ENCODE measurements at regions not wholly inside any gene's neighbourhood (a gene's known extent, or its start where the extent isn't known, plus 50 kb on each side); places are given as distances from the start of the nearest gene placed in this dataset.

DNA sequence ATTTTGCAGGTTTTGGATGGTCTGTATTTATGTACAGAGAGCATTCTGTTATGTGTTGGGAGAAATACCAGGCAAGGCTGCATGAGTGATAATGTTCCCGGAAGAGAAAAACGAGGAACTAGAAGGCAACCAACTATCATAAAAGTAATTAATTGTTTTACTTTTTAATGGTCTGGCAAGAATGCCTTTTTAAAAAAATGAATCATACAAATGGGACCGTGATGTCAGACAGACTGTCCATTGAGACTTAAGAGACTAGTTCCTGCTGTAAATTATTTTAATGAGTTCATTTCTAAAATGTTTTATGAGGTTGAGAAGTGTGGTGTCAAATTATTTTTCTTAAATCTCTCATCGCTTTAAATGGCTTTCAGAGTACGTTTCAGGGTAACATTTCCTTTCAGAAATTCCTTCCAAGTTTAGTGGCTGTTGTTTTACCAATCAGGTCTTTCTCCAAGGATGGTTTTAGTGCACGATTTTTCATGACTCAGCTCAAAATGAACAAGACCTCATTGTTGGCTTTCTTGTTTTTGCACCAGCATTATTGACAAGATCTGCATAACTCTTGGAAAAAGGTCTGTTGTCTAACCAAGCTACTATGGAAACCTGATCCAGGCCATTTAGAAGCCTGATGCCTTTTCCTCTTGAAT is 86.1 kb upstream of the ARHGAP5 start:
- peak overlapping the region; percentile 54 to 56; a peak in 3 of 4 replicates for H3K27ac ChIP-seq (ENCODE audit: low read depth in 2 of 2, low read length in 1 of 2)
- no peaks in the 10 kb centered on the region for H3K79me2 ChIP-seq (ENCODE audit: insufficient read depth)
- no peaks in the 10 kb centered on the region for H3K9me2 ChIP-seq
- H3K27me3 ChIP-seq (ENCODE audit: insufficient read depth), result no peaks in the 10 kb centered on the region
- no peaks in the 10 kb centered on the region for H3K36me3 ChIP-seq (replicated peaks in 1 of 2; ENCODE audit: control insufficient read depth in 1 of 2, insufficient read depth in 2 of 2, low read length in 1 of 2)
- H4K20me1 ChIP-seq (ENCODE audit: insufficient read depth), result no peaks in the 10 kb centered on the region
- H2AFZ ChIP-seq (ENCODE audit: low read depth), result no peak overlapping the region
- peaks cover 5% of the 10 kb centered on the region for H3F3A ChIP-seq (replicated peaks; ENCODE audit: insufficient read depth)
- H3K4me2 ChIP-seq, result no peak overlapping the region
- peaks cover 6 to 24% of the 10 kb centered on the region in 2 experiments; a peak in 3 of 4 replicates for H3K4me1 ChIP-seq (ENCODE audit: control insufficient read depth in 1 of 2, insufficient read depth in 2 of 2, low read depth in 1 of 2, low read length in 1 of 2)
- H3K9ac ChIP-seq, result no peak overlapping the region
- ChIA-PET POLR2A (no interaction called here), CTCF (no interaction called here)
- DNase-seq, result no peak
- no peaks in the 10 kb centered on the region for H3K9me3 ChIP-seq
- TF ChIP-seq RFX5 (IDR thresholded peaks at IDR 0.05; ENCODE audit: low read length) (no peak), RAD21 (IDR thresholded peaks at IDR 0.05; ENCODE audit: low read length) (no peak), EP300 (IDR thresholded peaks at IDR 0.05; ENCODE audit: borderline replicate concordance in 1 of 2, low read depth in 1 of 2, low read length in 1 of 2) (no peak), GABPA (IDR thresholded peaks at IDR 0.05; ENCODE audit: low read depth) (no peak), TCF12 (IDR thresholded peaks at IDR 0.05) (no peak)
- TF ChIP-seq, protein P1, sequence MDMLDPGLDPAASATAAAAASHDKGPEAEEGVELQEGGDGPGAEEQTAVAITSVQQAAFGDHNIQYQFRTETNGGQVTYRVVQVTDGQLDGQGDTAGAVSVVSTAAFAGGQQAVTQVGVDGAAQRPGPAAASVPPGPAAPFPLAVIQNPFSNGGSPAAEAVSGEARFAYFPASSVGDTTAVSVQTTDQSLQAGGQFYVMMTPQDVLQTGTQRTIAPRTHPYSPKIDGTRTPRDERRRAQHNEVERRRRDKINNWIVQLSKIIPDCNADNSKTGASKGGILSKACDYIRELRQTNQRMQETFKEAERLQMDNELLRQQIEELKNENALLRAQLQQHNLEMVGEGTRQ (IDR thresholded peaks at IDR 0.05; ENCODE audit: borderline replicate concordance, low read depth, low read length), result no peak
- TF ChIP-seq, protein P2, sequence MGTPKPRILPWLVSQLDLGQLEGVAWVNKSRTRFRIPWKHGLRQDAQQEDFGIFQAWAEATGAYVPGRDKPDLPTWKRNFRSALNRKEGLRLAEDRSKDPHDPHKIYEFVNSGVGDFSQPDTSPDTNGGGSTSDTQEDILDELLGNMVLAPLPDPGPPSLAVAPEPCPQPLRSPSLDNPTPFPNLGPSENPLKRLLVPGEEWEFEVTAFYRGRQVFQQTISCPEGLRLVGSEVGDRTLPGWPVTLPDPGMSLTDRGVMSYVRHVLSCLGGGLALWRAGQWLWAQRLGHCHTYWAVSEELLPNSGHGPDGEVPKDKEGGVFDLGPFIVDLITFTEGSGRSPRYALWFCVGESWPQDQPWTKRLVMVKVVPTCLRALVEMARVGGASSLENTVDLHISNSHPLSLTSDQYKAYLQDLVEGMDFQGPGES (IDR thresholded peaks at IDR 0.05; ENCODE audit: low read depth, low read length), result no peak
- H3K4me3 ChIP-seq (ENCODE audit: low read depth in 2 of 2, low read length in 1 of 2), result no peak overlapping the region
- 52% methylated on average over 6 of the region's 6 CpGs for WGBS (ENCODE audit: low lambda C conversion rate)

DNA sequence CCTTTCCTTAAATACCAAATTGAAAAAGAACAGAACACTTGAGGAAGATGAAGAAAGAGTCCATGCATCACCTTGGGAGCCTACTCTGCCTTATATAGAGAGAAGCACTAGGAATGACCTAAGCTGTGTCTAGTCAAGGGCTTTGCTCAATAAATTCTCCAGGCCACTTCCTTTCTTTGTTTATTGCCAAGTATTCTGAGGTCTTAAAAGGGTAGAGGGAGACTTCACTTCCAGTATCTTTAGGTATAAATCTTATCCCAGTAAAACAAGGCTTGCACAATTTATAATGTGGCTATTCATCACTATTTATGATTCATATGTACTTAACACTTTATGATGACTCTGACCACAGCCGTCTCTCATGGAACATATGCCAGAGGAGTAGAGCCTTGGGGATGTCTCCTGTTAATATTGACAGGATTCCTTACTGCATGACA is 85.1 kb upstream of the ARHGAP5 start:
- no peaks in the 10 kb centered on the region for H3K27me3 ChIP-seq (ENCODE audit: insufficient read depth)
- H3K36me3 ChIP-seq (replicated peaks in 1 of 2; ENCODE audit: control insufficient read depth in 1 of 2, insufficient read depth in 2 of 2, low read length in 1 of 2), result no peaks in the 10 kb centered on the region
- H3K9me2 ChIP-seq, result no peaks in the 10 kb centered on the region
- H2AFZ ChIP-seq (ENCODE audit: low read depth), result no peak overlapping the region
- H4K20me1 ChIP-seq (ENCODE audit: insufficient read depth), result no peaks in the 10 kb centered on the region
- ChIA-PET POLR2A (no interaction called here), CTCF (no interaction called here)
- no peak overlapping the region for H3K4me3 ChIP-seq (ENCODE audit: low read depth in 2 of 2, low read length in 1 of 2)
- H3K9ac ChIP-seq, result no peak overlapping the region
- H3F3A ChIP-seq (replicated peaks; ENCODE audit: insufficient read depth), result peaks cover 5% of the 10 kb centered on the region
- peak overlapping the region in 1 of 2 experiments; percentile 54; a peak in 3 of 4 replicates for H3K27ac ChIP-seq (ENCODE audit: low read depth in 2 of 2, low read length in 1 of 2)
- H3K79me2 ChIP-seq (ENCODE audit: insufficient read depth), result no peaks in the 10 kb centered on the region
- no peak overlapping the region for H3K4me2 ChIP-seq
- peaks cover 6 to 24% of the 10 kb centered on the region in 2 experiments; a peak in 3 of 4 replicates for H3K4me1 ChIP-seq (ENCODE audit: control insufficient read depth in 1 of 2, insufficient read depth in 2 of 2, low read depth in 1 of 2, low read length in 1 of 2)
- DNase-seq, result no peak
- H3K9me3 ChIP-seq, result no peaks in the 10 kb centered on the region
- WGBS (ENCODE audit: low lambda C conversion rate), result 0% methylated on average over 1 of the region's 1 CpG
- TF ChIP-seq POLR2AphosphoS5 (IDR thresholded peaks at IDR 0.05; ENCODE audit: low read depth, low read length), result 0 out of 2 replicates have a peak, but pooled peaks have one; percentile 46
- no peak for TF ChIP-seq FOXJ3 (CRISPR knock-in tag; IDR thresholded peaks at IDR 0.05)
- TF ChIP-seq, protein P1 (IDR thresholded peaks at IDR 0.05; ENCODE audit: borderline replicate concordance, low read depth, low read length), result no peak
- TF ChIP-seq MEF2A (IDR thresholded peaks at IDR 0.05; ENCODE audit: borderline replicate concordance, low read depth), result no peak
- TF ChIP-seq GABPA (IDR thresholded peaks at IDR 0.05; ENCODE audit: low read depth), result no peak
- no peak for TF ChIP-seq MXI1 (IDR thresholded peaks at IDR 0.05; ENCODE audit: low read depth, low read length)
- TF ChIP-seq SMC3 (IDR thresholded peaks at IDR 0.05; ENCODE audit: low read depth, low read length), result no peak
- TF ChIP-seq TCF12 (IDR thresholded peaks at IDR 0.05), result peak; percentile 80
- TF ChIP-seq, protein P3, sequence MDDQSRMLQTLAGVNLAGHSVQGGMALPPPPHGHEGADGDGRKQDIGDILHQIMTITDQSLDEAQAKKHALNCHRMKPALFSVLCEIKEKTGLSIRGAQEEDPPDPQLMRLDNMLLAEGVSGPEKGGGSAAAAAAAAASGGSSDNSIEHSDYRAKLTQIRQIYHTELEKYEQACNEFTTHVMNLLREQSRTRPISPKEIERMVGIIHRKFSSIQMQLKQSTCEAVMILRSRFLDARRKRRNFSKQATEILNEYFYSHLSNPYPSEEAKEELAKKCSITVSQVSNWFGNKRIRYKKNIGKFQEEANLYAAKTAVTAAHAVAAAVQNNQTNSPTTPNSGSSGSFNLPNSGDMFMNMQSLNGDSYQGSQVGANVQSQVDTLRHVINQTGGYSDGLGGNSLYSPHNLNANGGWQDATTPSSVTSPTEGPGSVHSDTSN (IDR thresholded peaks at IDR 0.05), result peak; percentile 91
- peak; percentile 63; the same call in 1 of the 2 replicates for TF ChIP-seq FOSL2 (IDR thresholded peaks at IDR 0.05; ENCODE audit: borderline replicate concordance, low read depth)
- TF ChIP-seq, protein P2 (IDR thresholded peaks at IDR 0.05; ENCODE audit: low read depth, low read length), result no peak
- TF ChIP-seq RFX5 (IDR thresholded peaks at IDR 0.05; ENCODE audit: low read length), result no peak
- TF ChIP-seq JUND (IDR thresholded peaks at IDR 0.05), result peak; percentile 60
- TF ChIP-seq, protein P4, sequence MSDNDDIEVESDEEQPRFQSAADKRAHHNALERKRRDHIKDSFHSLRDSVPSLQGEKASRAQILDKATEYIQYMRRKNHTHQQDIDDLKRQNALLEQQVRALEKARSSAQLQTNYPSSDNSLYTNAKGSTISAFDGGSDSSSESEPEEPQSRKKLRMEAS (IDR thresholded peaks at IDR 0.05; ENCODE audit: low read depth), result no peak
- no peak for TF ChIP-seq SIN3A (IDR thresholded peaks at IDR 0.05; ENCODE audit: borderline replicate concordance, low read depth, low read length)
- TF ChIP-seq EZH2phosphoT487 (IDR thresholded peaks at IDR 0.05; ENCODE audit: borderline replicate concordance, low read depth), result no peak
- TF ChIP-seq TEAD4 (IDR thresholded peaks at IDR 0.05; ENCODE audit: borderline replicate concordance, insufficient read depth), result peak; percentile 57; the same call in 1 of the 2 replicates
- peak; percentile 36 to 70; a peak in 2 of 4 replicates for TF ChIP-seq EP300 (IDR thresholded peaks at IDR 0.05; ENCODE audit: borderline replicate concordance in 1 of 2, low read depth in 1 of 2, low read length in 1 of 2)
- peak; percentile 71 for TF ChIP-seq NFIC (IDR thresholded peaks at IDR 0.05; ENCODE audit: borderline replicate concordance)
- no peak for TF ChIP-seq RCOR1 (IDR thresholded peaks at IDR 0.05; ENCODE audit: low read length)
